Neural cell (in vitro differentiated cells): ENCODE measurements at regions not wholly inside any gene's neighbourhood (a gene's known extent, or its start where the extent isn't known, plus 50 kb on each side); places are given as distances from the start of the nearest gene placed in this dataset.
"Not testable (repeated sequence)": the region's sequence is repeated elsewhere in the genome, so short reads cannot be mapped to it uniquely, and the experiment has no call there.

Source experiments
- H2AFZ ChIP-seq: fragments of 200-600, 300-800 bp; sonication (generic), shearing (Covaris generic); 2 replicates; pipeline ENCODE4 v1.6.0; 2014; ENCODE audit warnings: low read depth, mild to moderate bottlenecking, antibody characterized with exemption, low read length, moderate library complexity
- H3F3A ChIP-seq: fragments of 200-600 bp; shearing (Covaris generic); 2 replicates; pipeline ENCODE4 v1.6.1; 2016; ENCODE audit warnings: mild to moderate bottlenecking, moderate library complexity, mixed read lengths, antibody characterized with exemption, low read length; ENCODE audit not compliant: insufficient read depth, poor library complexity, severe bottlenecking
- H3K27ac ChIP-seq: fragments of 200-600, 300-800 bp; sonication (generic), shearing (Covaris generic); 2 replicates; pipeline ENCODE4 v1.5.1; 2014; ENCODE audit warnings: mild to moderate bottlenecking, low read length, moderate library complexity
- H3K27me3 ChIP-seq: fragments of 300-800, 200-600 bp; sonication (generic), shearing (Covaris generic); 2 replicates; pipeline ENCODE4 v1.6.0; 2014; ENCODE audit warnings: mild to moderate bottlenecking, low read depth, low read length, moderate library complexity; ENCODE audit not compliant: insufficient read depth
- H3K36me3 ChIP-seq: fragments of 300-800, 200-600 bp; sonication (generic), shearing (Covaris generic); 2 replicates; pipeline ENCODE4 v1.5.1; 2014; ENCODE audit warnings: mild to moderate bottlenecking, antibody characterized with exemption, low read length, moderate library complexity; ENCODE audit not compliant: insufficient read depth
- H3K4me2 ChIP-seq: fragments of 300-800, 200-600 bp; sonication (generic), shearing (Covaris generic); 2 replicates; pipeline ENCODE4 v1.6.0; 2014; ENCODE audit warnings: mild to moderate bottlenecking, low read length
- H3K4me3 ChIP-seq: fragments of 300-800, 200-600 bp; sonication (generic), shearing (Covaris generic); 2 replicates; pipeline ENCODE4 v1.5.1; 2014; ENCODE audit warnings: mild to moderate bottlenecking, low read length, moderate library complexity
- H3K79me2 ChIP-seq: fragments of 200-600 bp; shearing (Covaris generic); replicated peaks from 2 replicates; pipeline ENCODE4 v1.6.0; 2014; ENCODE audit warnings: mild to moderate bottlenecking, low read length, moderate library complexity; ENCODE audit not compliant: insufficient read depth
- H3K9ac ChIP-seq: fragments of 300-800, 200-600 bp; sonication (generic), shearing (Covaris generic); 2 replicates; pipeline ENCODE4 v1.6.1; 2016; ENCODE audit warnings: mild to moderate bottlenecking, low read length, mixed read lengths
- H3K9me2 ChIP-seq: fragments of 200-600 bp; shearing (Covaris generic); 2 replicates; pipeline ENCODE4 v1.6.1; 2016; ENCODE audit warnings: mild to moderate bottlenecking, low read length, mixed read lengths; ENCODE audit not compliant: insufficient read depth
- H3K9me3 ChIP-seq: fragments of 200-600, 300-800 bp; sonication (generic), shearing (Covaris generic); 2 replicates; pipeline ENCODE4 v1.6.1; 2016; ENCODE audit warnings: mild to moderate bottlenecking, mixed run types, low read length, moderate library complexity, mixed read lengths
- H4K20me1 ChIP-seq: fragments of 200-600 bp; shearing (Covaris generic); 2 replicates; pipeline ENCODE4 v1.6.1; 2016; ENCODE audit warnings: mild to moderate bottlenecking, mixed run types; ENCODE audit not compliant: insufficient read depth
- CTCF ChIP-seq: fragments of 450-650 bp; IDR thresholded peaks from 2 replicates; pipeline ENCODE4 v1.5.1; 2014; ENCODE audit warnings: antibody characterized with exemption, mild to moderate bottlenecking, moderate library complexity; ENCODE audit not compliant: poor library complexity, severe bottlenecking
- EP300 ChIP-seq: fragments of 450-650 bp; conservative IDR thresholded peaks from 2 replicates; pipeline ENCODE4 v1.6.1; 2014; ENCODE audit warnings: antibody characterized with exemption, mild to moderate bottlenecking, moderate library complexity; ENCODE audit not compliant: poor library complexity, severe bottlenecking
- EZH2 ChIP-seq: fragments of 200-600, 300-800 bp; shearing (Covaris generic), sonication (generic); IDR thresholded peaks from 2 replicates; pipeline ENCODE4 v1.6.1; 2014; ENCODE audit warnings: antibody characterized with exemption, low read length, borderline replicate concordance, mild to moderate bottlenecking; ENCODE audit not compliant: insufficient read depth, poor library complexity, severe bottlenecking
- MXI1 ChIP-seq: fragments of 450-650 bp; conservative IDR thresholded peaks from 2 replicates; pipeline ENCODE4 v1.6.1; 2014; ENCODE audit warnings: antibody characterized with exemption, mild to moderate bottlenecking; ENCODE audit not compliant: poor library complexity, severe bottlenecking
- POLR2AphosphoS5 ChIP-seq: IDR thresholded peaks from 2 replicates; pipeline ENCODE4 v1.6.1; 2012
- RAD21 ChIP-seq: fragments of 450-650 bp; conservative IDR thresholded peaks from 2 replicates; pipeline ENCODE4 v1.6.1; 2014; ENCODE audit warnings: antibody characterized with exemption, mild to moderate bottlenecking, moderate library complexity
- SMC3 ChIP-seq: fragments of 450-650 bp; conservative IDR thresholded peaks from 2 replicates; pipeline ENCODE4 v1.6.1; 2014; ENCODE audit warnings: antibody characterized with exemption, mild to moderate bottlenecking, moderate library complexity; ENCODE audit not compliant: poor library complexity
- TAF1 ChIP-seq: IDR thresholded peaks from 2 replicates; pipeline ENCODE4 v1.6.1; 2012; ENCODE audit warnings: low read depth
- TF ChIP-seq, protein P1 (sequence below): IDR thresholded peaks from 2 replicates; pipeline ENCODE4 v1.6.1; 2012; ENCODE audit warnings: borderline replicate concordance

GRCh38 chr4:138774940-138775339 is 240.6 kb upstream of the NOCT start:
- no peaks in the 10 kb centered on the region for H3K27me3 ChIP-seq
- H3F3A ChIP-seq, result no peaks in the 10 kb centered on the region
- no peak overlapping the region for H3K4me3 ChIP-seq
- H3K9me2 ChIP-seq, result no peaks in the 10 kb centered on the region
- no peak overlapping the region for H2AFZ ChIP-seq
- no peak overlapping the region for H3K4me2 ChIP-seq
- H4K20me1 ChIP-seq, result no peaks in the 10 kb centered on the region
- TF ChIP-seq, protein P1, sequence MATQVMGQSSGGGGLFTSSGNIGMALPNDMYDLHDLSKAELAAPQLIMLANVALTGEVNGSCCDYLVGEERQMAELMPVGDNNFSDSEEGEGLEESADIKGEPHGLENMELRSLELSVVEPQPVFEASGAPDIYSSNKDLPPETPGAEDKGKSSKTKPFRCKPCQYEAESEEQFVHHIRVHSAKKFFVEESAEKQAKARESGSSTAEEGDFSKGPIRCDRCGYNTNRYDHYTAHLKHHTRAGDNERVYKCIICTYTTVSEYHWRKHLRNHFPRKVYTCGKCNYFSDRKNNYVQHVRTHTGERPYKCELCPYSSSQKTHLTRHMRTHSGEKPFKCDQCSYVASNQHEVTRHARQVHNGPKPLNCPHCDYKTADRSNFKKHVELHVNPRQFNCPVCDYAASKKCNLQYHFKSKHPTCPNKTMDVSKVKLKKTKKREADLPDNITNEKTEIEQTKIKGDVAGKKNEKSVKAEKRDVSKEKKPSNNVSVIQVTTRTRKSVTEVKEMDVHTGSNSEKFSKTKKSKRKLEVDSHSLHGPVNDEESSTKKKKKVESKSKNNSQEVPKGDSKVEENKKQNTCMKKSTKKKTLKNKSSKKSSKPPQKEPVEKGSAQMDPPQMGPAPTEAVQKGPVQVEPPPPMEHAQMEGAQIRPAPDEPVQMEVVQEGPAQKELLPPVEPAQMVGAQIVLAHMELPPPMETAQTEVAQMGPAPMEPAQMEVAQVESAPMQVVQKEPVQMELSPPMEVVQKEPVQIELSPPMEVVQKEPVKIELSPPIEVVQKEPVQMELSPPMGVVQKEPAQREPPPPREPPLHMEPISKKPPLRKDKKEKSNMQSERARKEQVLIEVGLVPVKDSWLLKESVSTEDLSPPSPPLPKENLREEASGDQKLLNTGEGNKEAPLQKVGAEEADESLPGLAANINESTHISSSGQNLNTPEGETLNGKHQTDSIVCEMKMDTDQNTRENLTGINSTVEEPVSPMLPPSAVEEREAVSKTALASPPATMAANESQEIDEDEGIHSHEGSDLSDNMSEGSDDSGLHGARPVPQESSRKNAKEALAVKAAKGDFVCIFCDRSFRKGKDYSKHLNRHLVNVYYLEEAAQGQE, result no peak
- TF ChIP-seq EZH2, result no peak
- no peak for TF ChIP-seq MXI1
- no peak for TF ChIP-seq TAF1
- TF ChIP-seq POLR2AphosphoS5, result no peak
- no peak for TF ChIP-seq SMC3
- TF ChIP-seq RAD21, result no peak
- TF ChIP-seq CTCF, result no peak
- no peak for TF ChIP-seq EP300
- H3K27ac ChIP-seq, result no peak overlapping the region
- no peak overlapping the region for H3K9ac ChIP-seq
- no peaks in the 10 kb centered on the region for H3K9me3 ChIP-seq
- H3K36me3 ChIP-seq, result no peaks in the 10 kb centered on the region
- no peaks in the 10 kb centered on the region for H3K79me2 ChIP-seq

DNA sequence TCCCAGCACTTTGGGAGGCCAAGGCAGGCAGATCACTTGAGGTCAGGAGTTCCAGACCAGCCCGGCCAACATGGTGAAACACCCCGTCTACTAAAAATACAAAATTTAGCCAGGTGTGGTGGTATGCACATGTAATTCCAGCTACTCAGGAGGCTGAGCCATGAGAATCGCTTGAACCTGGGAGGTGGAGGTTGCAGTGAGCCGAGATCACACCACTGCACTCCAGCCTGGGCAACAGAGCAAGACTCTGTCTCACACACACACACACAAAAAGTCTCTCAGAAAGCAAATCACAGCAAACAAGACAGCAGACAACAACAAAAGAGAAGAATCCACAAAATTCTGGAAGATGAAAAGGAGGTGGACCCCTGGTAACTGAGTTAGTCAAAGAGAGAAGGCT is 241.5 kb upstream of the NOCT start:
- not testable (repeated sequence) for H3K4me2 ChIP-seq, H3K4me3 ChIP-seq, H3K9me3 ChIP-seq, H3K9ac ChIP-seq, H3K36me3 ChIP-seq, H3K9me2 ChIP-seq, H4K20me1 ChIP-seq, H3K27me3 ChIP-seq, H3K27ac ChIP-seq, H3K79me2 ChIP-seq, H3F3A ChIP-seq, H2AFZ ChIP-seq

DNA sequence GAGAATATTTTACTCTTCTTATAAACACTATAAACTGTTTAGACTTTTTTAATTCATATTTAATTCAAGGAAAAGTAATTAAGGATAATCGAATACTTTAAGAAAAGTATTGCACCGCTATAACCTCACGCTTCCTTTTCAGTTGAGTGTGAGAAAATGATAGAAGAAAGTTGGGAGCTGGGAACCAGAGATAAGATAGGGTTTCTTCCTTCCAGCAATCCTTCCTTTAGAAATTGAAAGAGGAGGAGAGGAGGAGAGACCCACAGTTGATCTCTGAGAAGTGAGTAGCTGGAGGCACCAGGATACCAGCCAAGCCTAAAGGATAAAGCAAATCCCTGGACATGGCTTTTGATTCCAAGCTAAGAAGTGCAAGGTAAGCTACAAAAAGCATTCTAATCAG is 242.3 kb upstream of the NOCT start:
- no peaks in the 10 kb centered on the region for H3K36me3 ChIP-seq
- H3K9ac ChIP-seq, result no peak overlapping the region
- no peaks in the 10 kb centered on the region for H3F3A ChIP-seq
- TF ChIP-seq SMC3 (no peak), TAF1 (no peak)
- H2AFZ ChIP-seq, result no peak overlapping the region
- no peaks in the 10 kb centered on the region for H3K27me3 ChIP-seq
- no peak overlapping the region for H3K4me3 ChIP-seq
- H3K79me2 ChIP-seq, result no peaks in the 10 kb centered on the region
- H4K20me1 ChIP-seq, result no peaks in the 10 kb centered on the region
- H3K27ac ChIP-seq, result no peak overlapping the region
- H3K9me2 ChIP-seq, result no peaks in the 10 kb centered on the region
- H3K4me2 ChIP-seq, result no peak overlapping the region
- no peaks in the 10 kb centered on the region for H3K9me3 ChIP-seq
